ENCODE measurements at regions not wholly inside any gene's neighbourhood (a gene's known extent, or its start where the extent isn't known, plus 50 kb on each side); places are given as distances from the start of the nearest gene placed in this dataset.
"Not testable (repeated sequence)": the region's sequence is repeated elsewhere in the genome, so short reads cannot be mapped to it uniquely, and the experiment has no call there.

DNA sequence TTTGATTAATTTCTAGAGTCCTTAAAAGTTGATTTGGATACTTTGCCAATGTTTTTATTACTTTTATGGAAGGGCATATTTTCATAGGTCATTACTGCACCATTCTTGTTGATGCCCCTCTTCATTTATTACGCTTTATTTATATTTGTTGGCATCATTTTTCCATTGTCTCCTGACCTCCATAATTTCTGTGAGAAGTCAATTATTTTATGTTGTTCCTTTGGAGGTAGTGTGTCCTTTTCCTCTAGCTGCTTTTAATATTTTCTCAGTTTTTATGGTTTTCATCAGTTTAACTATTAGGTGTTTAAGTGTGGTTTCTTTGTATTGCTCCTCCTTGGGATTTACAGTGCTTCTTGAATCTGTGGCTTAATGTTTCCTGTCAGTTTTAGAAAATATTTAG lies 134.9 kb downstream of the SAMD9 start:
- FAIRE-seq, result no peak
- no peak for DNase-seq (ENCODE audit: low spot score in 2 of 2)

DNA sequence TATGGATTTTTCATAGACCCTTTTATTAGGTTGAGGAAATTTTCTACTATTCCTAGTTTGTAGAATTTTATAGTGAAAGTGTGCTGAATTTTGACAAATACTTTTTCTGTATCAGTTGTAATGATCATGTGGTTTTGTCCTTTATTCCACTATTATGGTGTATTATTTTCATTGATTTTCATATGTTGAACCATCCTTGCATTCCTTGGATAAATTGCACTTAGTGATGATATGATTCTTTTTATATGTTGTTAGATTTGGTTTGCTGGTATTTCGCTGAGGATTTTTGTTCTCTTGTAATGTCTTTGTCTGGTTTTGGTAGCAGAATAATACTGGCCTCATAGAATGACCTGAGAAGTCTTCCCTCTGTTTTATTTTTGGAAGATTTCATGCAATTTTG lies 140.6 kb upstream of the CDK6 start:
- FAIRE-seq (no peak), DNase-seq (ENCODE audit: low spot score in 2 of 2) (no peak)

DNA sequence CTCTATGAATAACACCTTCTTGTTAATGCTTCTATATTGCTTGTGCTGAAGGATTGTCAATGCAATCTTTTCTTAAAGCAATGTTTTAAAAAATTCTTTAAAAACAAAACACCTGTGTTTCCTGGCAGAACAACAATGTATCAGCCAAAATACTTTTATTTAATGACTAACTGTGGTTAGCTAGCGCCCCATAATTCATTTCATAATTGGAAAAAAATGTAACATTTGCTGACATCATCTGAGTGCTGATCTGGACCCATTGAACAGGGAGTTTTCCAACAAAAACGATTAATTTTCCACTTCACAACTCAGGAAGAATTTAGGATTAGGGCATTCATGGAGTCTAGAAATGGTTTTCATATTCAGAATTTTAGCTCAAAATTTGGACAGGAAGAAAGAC lies 137.6 kb upstream of the CDK6 start:
- FAIRE-seq, result no peak
- DNase-seq (ENCODE audit: low spot score in 2 of 2), result no peak

DNA sequence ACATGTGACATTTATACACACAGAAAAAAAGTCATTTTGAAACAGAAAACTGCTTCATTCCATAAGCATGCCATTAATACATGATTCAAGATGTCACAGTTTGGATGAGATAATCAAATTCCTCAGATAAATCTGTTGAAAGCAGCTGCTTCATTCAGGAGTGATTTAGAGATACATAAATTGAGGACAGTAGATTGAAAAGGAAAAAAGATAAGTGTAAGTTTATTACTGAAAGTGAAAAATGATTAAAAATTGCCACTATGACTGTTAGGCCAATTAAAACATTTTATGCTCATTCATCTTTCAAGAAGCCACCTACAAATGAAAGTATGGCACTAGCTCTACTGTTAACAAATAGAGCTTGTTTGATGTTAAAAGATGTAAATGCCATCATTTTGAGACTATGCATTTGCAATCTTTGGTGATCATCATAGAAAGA lies 136.9 kb upstream of the CDK6 start:
- no peak for FAIRE-seq
- DNase-seq (ENCODE audit: low spot score in 2 of 2), result no peak

DNA sequence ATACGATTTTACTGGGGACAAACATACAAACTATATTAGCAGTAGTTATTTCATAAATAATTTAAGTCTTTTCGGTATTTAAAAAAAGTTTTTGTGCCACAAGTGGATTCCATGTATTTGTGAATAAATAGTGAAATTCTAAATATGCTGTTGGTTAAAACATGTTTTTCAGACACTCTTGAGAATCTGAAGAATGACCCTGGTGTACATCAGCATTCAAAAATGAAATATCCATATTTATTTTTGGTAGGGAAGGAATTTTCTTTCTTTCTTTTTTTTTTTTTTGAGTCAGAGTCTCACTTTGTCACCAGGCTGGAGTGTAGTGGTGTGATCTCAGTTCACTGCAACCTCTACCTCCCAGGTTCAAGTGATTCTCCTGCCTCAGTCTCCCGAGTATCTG lies 136.1 kb upstream of the CDK6 start:
- DNase-seq (ENCODE audit: low spot score in 2 of 2) (no peak), FAIRE-seq (no peak)

DNA sequence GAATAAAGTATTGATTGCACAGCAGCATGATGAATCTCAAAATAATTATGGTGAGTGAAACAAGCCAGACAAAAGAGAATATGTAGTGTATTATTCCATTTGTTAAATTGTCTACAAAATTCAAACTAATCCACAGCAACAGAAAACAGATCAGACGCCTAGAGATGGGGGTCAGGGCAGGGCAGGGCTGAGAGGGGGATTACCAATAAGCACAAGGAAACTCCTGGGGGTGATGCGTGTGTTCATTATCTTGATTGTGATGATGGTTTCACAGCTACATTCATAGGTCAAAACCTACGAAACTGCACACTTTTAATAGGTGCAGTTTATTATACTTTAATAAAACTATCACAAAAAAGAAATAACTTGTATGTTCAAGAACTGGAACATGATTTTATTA lies 132.7 kb upstream of the CDK6 start:
- FAIRE-seq, result no peak

DNA sequence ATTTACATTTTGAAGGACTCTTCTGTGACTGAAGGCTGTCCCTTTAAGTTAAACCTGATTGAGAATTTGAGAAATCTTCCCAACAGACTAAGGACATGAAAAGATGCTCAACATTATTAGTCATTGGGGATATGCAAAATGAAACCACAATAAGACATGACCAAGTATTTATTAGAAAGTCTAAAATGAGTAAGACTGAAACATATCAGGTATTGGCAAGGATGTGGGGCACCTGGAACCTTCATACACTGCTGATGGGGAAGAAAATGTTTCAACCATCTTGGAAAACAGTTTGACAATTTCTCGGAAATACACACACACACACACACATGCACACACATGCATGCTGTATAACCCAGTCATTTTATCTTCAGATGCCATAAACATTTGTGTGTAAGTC lies 132.1 kb upstream of the CDK6 start:
- DNase-seq (ENCODE audit: low spot score in 2 of 2) (no peak), FAIRE-seq (no peak)

More for the DNA sequence above, 132.7 kb upstream of the CDK6 start:
- DNase-seq (ENCODE audit: low spot score in 2 of 2), result no peak

DNA sequence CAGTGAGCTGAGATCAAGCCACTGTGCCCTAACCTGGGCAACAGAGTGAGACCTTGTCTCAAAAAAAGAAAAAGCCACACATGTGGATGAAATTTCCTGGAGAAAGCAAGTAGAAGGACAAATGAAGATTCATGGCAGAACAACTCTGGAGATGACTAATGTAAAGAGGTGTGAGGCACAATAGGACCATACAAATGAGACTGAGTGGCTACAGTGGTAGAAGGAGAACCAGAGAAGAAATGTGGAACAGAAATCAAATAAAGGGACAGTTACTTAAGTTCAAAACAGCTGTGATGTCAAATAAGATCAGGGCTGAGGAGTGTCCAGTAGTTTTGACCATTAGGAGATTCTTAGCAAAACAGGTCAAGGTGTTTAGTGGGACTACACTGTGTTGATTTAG lies 130.9 kb upstream of the CDK6 start:
- FAIRE-seq (no peak), DNase-seq (ENCODE audit: low spot score in 2 of 2) (no peak)

DNA sequence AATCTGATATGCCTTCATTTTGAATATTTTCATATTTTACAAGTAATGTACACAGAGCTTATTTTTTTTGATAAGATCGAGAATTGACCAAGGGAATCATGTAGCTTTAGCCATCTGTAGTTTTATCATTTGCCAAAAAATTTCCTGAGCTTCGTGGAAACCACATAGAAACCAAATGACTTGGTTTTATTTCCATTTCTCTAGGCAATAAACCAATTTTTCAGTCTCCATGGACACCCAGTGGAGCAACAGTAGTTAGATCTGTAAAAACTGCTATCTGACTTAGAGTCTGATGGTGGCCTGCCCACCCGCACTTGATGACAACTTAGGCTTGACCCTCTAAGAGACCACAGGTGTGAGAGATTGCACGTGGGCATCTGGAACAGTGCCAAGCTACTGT lies 127.8 kb upstream of the CDK6 start:
- DNase-seq (ENCODE audit: low spot score in 2 of 2) (no peak), FAIRE-seq (no peak)

DNA sequence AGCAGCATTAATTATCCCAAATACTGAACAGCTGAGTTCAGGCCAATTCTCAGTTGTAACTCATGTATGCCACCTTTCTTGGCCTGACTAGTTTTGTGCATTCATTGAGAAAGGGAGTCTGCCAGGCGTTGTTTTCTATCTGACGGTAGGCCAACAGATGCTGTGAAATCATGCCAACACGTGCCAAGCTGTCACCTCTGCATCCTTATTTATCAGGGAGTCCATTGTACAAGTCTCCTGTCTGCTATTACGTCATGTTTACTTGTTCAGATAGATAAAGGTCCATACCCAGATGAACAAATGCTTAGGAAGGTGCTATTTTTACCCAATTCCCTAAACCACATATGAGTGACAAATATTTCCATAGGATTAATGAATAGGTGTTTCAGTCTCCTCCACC lies 127.2 kb upstream of the CDK6 start:
- DNase-seq (ENCODE audit: low spot score in 2 of 2), result no peak
- FAIRE-seq, result no peak

DNA sequence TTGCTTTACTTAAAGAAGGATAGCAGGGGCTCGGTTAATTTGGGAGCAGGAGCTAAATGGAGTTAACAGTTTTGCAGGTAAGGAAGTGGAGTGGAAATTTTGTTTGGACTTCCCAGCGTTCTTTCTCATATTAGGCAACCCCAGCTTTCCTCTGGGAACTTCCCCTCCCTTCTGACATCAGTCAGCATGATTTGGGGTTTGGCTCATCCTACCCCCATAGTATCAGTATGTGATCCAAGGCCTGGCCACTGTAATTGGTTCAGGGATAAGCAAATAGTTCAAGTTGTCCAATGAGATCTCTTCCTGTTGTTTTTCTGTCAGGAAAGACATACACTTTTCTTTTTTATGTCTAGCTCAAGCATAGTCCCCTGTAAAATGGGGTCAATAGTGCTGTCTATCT lies 125.6 kb upstream of the CDK6 start:
- no peak for DNase-seq (ENCODE audit: low spot score in 2 of 2)
- no peak for FAIRE-seq

DNA sequence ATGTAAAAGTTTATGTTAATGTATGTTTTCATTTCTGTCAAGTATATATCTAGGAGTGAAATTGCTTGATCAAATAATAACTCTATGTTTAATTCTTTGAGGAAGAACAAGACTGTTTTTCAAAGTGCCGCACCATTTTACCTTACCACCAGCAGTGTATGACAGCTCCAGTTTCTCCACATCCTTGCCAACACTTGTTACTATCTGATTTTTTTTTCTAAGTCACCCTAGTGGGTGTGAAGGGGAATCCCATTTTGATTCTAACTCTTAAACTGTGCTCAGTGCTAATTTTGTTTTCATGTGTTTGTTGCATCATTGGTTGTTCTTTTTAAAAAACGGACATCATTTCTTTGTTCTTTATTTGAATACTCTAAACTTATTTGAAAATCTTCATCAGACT lies 120.2 kb upstream of the CDK6 start:
- DNase-seq (ENCODE audit: low spot score in 2 of 2), result no peak
- FAIRE-seq, result no peak

DNA sequence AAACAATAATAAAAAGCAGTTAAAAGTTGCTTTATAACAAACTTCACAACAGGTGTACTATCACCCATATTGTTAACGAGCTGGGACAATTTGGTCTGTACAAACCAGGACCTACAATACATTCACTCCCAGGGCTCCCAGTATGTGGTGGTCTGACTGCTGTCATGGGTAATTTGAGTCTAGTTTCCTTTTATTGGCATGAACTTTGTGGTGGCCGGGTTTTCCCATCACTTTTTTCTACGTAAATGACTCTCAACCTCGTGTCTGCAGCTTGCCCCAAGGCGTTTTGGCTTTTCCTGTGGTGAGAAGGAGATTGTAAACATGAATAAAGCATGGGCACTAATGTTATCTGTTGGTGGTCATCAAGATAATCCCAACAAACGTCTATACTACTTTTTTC lies 118.7 kb upstream of the CDK6 start:
- DNase-seq (ENCODE audit: low spot score in 2 of 2), result no peak
- FAIRE-seq, result no peak

DNA sequence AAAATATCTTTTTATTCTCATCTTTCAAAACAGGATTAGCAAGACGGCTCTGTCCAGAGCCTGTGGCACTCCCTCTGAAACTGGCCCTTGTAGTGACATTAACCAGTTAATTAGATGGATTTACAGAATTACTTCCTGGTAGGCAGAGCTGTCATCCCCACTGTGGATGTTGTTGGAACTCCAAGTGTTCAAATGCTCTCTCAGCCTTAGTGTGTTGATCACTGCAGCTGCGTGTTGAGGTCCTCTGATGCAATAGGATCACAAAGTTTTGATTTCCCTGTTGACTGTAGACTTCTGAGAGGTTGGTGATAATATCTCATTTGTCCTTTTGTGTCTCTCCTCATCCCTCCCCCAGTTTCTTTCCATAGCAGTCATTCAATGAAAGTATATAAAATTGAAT lies 117.3 kb upstream of the CDK6 start:
- DNase-seq (ENCODE audit: low spot score in 2 of 2) (no peak), FAIRE-seq (no peak)

DNA sequence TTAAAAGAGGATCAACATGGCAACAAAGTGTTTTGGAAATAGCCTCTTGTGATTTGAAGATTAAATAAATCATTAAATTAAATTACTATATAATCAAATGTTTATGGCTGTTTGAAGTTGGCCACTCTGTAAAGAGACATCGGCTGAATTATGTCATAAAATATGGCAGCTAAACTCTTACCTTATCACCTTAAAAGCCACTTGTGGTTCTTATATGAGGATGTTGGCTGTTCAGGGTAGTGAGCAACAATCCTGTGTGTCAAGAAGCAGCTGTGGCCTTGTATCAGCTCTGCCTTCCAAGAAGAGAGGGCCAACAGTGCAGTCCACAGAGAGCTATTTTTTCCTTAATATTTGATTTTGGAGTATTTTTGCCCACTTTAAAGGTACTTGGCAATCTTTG lies 113.4 kb upstream of the CDK6 start:
- no peak for FAIRE-seq
- no peak for DNase-seq (ENCODE audit: low spot score in 2 of 2)

DNA sequence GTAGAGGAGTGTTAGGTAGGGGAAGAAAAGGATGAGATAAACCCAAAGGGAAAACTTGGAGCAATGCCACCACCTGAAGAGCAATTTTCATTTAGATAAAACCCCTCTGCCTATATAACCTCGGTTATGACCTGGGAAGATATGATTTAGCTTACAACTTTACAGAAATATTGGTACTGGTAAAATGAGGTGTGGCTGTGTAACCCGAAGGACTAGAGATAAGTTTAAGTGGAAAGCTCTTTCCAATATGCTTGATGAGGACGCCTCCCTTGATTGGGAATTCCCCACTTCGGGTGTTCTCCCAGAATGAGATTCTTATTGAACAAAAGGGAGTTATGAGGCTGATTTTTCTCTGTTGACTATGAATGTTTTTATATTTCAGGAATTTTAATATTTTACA lies 109.5 kb upstream of the CDK6 start:
- DNase-seq (ENCODE audit: low spot score in 2 of 2) (no peak), FAIRE-seq (no peak)

DNA sequence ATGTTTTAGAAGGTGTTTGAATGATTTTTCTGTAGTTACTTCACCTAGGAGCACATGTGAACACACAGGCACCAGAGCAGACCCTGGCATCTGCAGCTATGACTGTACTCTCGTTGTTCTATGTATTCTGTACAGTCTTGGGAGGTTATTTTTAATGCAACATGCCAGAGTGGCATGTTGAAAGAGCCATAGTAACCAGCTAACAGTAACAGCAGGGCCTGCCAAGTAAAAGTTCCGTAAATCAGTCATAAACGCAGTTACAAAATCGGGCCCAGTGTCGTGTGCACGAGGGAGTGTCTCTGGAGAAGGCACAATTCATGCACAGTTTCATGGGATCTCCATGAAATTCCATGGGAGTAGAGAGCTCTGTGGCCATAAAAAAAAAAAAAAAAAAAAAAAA lies 108.3 kb upstream of the CDK6 start:
- DNase-seq (ENCODE audit: low spot score in 2 of 2) (no peak), FAIRE-seq (no peak)

DNA sequence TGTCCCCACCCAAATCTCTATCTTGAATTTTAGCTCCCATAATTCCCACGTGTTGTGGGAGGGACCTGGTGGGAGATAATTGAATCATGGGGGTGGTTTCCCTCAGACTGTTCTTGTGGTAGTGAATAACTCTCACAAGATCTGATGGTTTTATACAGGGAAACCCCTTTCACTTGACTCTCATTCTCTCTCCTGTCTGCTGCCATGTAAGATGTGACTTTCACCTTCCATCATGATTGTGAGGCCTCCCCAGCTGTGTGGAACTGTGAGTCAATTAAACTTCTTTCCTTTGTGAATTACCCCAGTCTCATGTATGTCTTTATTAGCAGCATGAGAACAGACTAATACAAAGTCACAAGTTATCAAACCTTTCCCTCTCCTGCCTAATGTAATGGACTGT lies 106.3 kb upstream of the CDK6 start:
- not testable (repeated sequence) for DNase-seq (ENCODE audit: low spot score in 2 of 2); FAIRE-seq

DNA sequence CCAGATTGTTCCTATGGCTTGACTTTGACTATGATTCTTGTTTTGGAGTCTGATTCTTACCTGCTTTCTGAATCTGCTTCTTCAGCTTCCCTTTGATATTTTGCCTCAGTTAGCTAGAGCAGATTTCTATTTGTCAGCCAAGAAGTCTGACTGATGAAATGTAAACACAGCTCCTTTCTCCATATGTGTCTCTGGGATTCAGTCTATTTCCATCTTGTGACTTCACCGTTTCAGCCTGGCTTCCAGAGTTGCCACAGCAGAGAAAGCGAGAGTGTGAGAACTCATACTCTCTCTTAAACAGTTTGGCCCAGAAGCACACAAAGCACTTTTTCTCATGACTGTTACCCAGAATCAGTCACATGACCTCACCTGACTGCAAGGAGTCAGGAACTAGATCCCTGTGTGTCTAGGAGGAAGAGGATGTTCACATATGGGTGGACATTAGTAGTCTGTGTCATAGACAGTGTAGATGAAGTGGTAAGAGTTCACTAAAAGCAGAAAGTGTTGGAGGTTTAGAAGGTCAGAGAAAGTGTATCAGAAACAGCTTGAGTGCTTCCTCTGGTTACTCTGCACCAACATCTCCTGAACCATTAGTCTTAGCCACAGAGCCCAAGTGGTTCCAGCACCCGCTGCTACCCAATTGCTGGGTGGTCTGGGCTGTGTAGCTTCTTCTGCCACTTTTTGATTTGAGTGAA lies 103.4 kb upstream of the CDK6 start:
- FAIRE-seq, result no peak
- no peak for DNase-seq (ENCODE audit: low spot score in 2 of 2)

DNA sequence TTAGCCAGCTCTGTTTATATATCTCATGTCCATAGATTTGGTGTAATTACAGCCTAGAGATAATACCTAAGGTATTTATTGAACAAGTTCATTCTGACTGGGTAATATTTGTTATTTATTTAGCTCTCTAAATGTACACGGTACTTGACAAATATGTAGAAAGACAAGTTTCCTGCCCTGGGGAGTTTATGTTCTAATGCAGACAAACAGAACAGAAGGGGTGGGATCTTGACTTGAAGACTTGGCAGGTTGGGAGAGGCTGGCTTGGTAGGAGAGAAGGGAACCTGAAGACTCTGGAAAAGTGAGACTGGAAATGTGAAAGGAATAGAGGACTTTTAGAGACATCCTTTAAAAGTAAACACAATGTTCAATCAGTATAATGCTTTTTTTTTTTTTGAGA lies 97.7 kb upstream of the CDK6 start:
- FAIRE-seq (no peak), DNase-seq (ENCODE audit: low spot score in 2 of 2) (no peak)

DNA sequence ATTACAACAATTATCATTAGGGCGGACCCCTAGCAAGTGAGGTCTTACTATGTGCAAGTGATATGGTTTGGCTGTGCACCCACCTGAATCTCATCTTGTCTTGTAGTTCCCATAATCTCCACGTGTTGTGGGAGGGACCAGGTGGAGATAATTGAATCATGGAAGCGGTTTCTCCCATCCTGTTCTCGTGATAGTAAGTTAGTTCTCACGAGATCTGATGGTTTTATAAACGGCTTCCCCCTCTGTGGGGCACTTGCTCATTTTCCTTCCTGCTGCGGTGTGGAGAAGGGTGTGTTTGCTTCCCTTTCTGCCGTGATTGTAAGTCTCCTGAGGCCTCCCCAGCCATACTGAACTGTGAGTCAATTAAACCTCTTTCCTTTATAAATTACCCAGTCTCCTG lies 96.1 kb upstream of the CDK6 start:
- FAIRE-seq (no peak), DNase-seq (ENCODE audit: low spot score in 2 of 2) (no peak)

DNA sequence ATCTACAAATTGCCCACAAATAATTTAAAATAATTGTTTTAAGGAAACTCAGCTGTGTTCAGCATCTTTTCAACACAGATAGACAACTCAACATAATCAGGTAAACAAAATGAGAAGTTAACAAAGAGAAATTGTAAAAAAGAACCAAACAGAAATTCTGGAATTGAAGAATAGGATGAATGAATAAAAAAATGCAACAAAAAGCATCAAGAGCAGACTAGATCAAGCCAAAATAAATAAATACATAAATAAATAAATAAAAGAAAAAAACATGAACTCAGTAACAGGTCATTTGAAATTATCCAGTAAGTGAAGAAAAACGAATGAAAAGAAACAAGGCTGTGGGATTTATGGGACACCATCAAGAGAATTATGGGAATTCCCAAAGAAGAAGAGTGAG lies 94.0 kb upstream of the CDK6 start:
- no peak for FAIRE-seq
- no peak for DNase-seq (ENCODE audit: low spot score in 2 of 2)

DNA sequence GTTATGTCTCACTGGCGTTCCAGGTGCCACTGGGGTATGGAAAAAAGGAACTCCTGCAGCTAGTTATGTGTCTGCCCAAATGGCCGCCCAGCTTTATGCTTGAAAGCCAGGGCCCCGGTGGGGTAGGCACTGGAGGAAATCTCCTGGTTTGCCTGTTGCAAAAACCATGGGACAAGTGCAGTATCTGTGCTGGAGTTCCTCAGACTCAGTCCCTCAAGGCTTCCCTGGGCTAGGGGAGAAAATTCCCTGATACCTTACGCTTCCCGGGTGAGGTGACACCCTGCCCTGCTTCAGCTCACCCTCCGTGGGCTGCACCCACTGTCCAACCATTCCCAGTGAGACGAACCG lies 90.3 kb upstream of the CDK6 start:
- FAIRE-seq (no peak), DNase-seq (ENCODE audit: low spot score in 2 of 2) (no peak)
